Ishikawa (cell line): ENCODE measurements at regions not wholly inside any gene's neighbourhood (a gene's known extent, or its start where the extent isn't known, plus 50 kb on each side); places are given as distances from the start of the nearest gene placed in this dataset.

Source experiments
- CEBPB ChIP-seq: IDR thresholded peaks from 2 replicates; pipeline ENCODE4 v1.6.1; 2012
- CREB1 ChIP-seq: IDR thresholded peaks from 2 replicates; pipeline ENCODE4 v1.6.1; 2012; ENCODE audit warnings: low read depth
- EP300 ChIP-seq: IDR thresholded peaks from 2 replicates; pipeline ENCODE4 v1.6.1; 2012; ENCODE audit warnings: borderline replicate concordance
- FOXM1 ChIP-seq: IDR thresholded peaks from 2 replicates; pipeline ENCODE4 v1.6.1; 2012; ENCODE audit warnings: low read depth, borderline replicate concordance
- MAX ChIP-seq: IDR thresholded peaks from 2 replicates; pipeline ENCODE4 v1.6.1; 2012
- NFIC ChIP-seq: IDR thresholded peaks from 2 replicates; pipeline ENCODE4 v1.6.1; 2012
- RAD21 ChIP-seq: IDR thresholded peaks from 2 replicates; pipeline ENCODE4 v1.6.1; 2012; ENCODE audit warnings: low read depth
- REST ChIP-seq: IDR thresholded peaks from 2 replicates; pipeline ENCODE4 v1.6.1; 2012; ENCODE audit warnings: low read depth, mild to moderate bottlenecking
- TAF1 ChIP-seq: IDR thresholded peaks from 2 replicates; pipeline ENCODE4 v1.6.1; 2012; ENCODE audit warnings: low read depth, mild to moderate bottlenecking
- TCF12 ChIP-seq: IDR thresholded peaks from 2 replicates; pipeline ENCODE4 v1.6.1; 2012; ENCODE audit warnings: low read depth
- USF1 ChIP-seq: IDR thresholded peaks from 2 replicates; pipeline ENCODE4 v1.6.1; 2012
- YY1 ChIP-seq: IDR thresholded peaks from 2 replicates; pipeline ENCODE4 v1.6.1; 2012; ENCODE audit warnings: low read depth

GRCh38 chr5:54370982-54371381 lies 60.6 kb upstream of the ARL15 start:
- TF ChIP-seq EP300 (no peak), FOXM1 (no peak), CREB1 (no peak), MAX (no peak), RAD21 (no peak), REST (no peak), USF1 (no peak), TCF12 (no peak), NFIC (no peak), TAF1 (no peak), YY1 (no peak), CEBPB (no peak)
